ENCODE measurements at regions not wholly inside any gene's neighbourhood (a gene's known extent, or its start where the extent isn't known, plus 50 kb on each side); places are given as distances from the start of the nearest gene placed in this dataset.

DNA sequence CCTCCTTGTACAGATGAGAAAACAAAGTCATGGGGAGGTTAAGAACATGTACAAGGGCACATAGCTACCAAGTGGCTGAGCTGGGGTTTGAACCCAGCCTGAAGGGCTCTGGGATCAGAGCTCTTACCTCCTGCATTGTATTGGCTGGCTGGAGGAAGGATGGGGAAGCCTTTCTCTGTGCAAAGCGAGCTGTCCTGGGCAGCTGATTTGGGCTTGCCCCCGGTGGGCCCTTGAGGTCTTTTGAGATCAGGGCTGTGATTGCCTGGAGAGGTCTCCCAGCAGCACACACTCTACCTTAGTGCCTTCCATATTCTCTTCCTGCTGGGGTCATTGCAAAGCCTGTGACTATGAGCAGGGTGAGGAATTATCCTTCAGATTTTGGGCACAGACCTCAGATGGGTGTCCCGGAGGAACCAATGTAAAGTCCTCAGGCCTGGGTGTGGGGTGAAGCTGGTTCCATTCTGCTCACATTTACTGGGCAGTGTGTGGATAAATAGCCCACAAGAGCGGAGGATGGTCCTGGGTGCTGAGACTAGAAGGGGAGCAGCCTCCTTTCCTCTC is 53.3 kb upstream of the EPS8L3 start:
- TF ChIP-seq, protein P1, sequence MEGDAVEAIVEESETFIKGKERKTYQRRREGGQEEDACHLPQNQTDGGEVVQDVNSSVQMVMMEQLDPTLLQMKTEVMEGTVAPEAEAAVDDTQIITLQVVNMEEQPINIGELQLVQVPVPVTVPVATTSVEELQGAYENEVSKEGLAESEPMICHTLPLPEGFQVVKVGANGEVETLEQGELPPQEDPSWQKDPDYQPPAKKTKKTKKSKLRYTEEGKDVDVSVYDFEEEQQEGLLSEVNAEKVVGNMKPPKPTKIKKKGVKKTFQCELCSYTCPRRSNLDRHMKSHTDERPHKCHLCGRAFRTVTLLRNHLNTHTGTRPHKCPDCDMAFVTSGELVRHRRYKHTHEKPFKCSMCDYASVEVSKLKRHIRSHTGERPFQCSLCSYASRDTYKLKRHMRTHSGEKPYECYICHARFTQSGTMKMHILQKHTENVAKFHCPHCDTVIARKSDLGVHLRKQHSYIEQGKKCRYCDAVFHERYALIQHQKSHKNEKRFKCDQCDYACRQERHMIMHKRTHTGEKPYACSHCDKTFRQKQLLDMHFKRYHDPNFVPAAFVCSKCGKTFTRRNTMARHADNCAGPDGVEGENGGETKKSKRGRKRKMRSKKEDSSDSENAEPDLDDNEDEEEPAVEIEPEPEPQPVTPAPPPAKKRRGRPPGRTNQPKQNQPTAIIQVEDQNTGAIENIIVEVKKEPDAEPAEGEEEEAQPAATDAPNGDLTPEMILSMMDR (conservative IDR thresholded peaks at IDR 0.05) = no peak
- no peak for TF ChIP-seq ZFX (IDR thresholded peaks at IDR 0.05)

Data from C4-2B (cell line).